Occipital lobe (tissue), 1 donor: ENCODE measurements at regions not wholly inside any gene's neighbourhood (a gene's known extent, or its start where the extent isn't known, plus 50 kb on each side); places are given as distances from the start of the nearest gene placed in this dataset.

ENCODE experiments used
- DNase-seq: peaks from one replicate; lab custom pipeline; 2025; lab: John Stamatoyannopoulos, UW

DNA sequence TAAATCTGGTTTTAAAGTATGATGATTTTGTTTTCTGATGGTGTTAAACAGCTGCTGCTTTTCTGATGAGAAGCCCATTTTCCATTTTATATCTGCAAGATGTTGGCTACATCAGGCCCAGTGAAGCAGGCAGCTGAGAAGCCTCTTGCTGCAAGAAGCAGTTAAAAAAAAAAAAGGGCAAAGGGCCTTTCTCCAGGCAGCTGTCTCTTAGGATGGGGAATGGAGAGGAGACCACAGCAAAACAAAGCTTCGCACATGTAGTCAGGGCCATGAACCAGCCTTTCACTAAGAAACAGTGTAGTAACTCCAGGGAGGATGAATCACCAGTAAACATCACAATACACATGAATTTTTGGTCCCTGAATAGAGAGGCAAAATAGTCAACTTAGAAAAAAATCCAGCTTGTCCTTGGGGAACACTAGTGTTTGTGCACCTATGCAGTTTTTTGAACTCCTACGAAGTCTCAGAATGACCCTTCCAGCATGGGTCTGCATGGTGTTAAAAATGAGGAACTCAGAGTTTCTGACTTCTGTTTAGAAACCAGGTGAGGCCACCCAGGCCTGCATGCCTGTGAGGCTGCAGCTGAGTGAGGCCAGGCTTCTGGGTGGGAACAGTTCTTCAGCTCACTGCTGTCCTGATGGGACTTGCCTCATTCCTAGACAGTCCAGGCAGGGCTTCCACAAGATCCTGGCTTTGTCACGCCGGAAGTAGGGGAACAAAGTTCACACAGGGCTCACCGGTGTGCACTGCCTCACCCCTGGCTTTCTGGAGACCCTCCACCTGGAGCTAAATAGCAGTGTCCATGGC lies 518.7 kb downstream of the MCTP2 start:
- peak; percentile 2 for DNase-seq

DNA sequence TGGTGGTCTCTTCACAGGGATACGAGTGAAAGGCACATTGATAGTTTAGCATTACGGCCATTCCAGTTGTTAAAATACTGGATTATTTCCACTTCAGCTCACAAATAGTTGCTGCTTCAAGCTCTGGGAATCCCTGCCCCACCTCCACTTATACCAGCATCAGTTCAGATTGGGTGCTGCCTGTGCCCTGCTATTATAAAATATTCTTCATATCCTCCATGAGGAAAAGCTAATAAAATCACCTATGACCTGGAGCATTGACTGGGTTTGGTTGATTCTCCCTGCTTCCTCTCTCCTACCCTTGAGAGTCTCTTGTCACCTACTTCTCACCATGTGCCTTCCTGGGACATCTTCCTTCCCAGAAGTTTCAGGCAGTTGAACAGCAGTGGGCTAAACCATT lies 529.0 kb downstream of the MCTP2 start:
- no peak for DNase-seq

DNA sequence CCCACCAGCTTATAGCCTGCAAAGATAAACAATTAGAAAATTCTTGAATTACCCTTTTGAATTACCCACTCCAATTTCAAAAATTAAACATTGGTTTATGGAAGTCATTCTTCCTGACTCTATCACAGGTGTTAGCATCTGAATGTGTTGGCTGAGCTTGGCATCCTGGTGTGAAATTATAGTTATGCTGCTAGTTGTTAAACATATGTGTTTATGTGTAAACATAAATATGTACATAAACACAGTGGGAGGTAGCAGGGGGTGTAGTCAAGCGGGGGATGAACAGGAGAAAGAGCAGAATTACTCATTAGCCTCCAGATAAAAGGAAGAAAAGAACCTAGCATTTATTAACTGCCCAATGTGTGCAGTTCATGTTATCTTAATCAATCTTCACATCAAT lies 530.2 kb downstream of the MCTP2 start:
- DNase-seq = no peak

DNA sequence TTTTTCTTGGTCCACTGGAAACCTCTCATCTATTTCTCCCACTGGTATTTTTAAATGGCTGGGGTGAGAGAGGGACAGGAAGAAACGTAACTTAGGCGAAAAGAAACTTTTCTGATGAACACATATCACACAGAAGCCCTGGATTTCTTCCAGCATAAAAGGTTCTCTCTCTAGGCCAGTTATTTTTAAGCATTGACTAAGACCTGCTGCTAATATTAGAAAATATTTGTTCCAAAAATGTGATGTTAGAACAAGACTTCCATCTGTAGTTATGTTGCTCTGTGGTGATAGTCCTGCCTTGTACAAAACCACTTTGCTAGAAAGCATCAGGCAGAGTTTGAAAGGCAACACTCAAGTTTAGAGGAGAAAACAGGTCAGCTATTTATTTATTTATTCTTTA lies 537.7 kb downstream of the MCTP2 start:
- no peak for DNase-seq

DNA sequence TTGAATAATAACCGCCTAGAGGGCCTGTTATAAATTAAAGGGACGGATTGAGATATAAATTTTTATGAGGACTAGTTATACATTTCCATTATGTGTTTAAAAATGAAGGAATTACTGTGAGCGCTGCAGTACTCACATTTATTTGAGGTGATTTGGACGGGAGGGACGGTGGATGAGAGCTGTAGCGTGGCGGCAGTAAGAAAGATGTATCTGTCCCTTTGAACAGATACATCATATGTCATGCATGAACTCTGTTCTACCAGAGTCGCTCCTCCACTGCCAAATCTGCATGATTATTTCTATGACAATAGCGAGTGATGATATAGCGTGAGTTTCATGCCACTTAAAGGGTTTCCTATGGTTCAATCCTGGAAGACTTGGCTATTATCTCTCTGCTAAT lies 538.8 kb downstream of the MCTP2 start:
- no peak for DNase-seq

DNA sequence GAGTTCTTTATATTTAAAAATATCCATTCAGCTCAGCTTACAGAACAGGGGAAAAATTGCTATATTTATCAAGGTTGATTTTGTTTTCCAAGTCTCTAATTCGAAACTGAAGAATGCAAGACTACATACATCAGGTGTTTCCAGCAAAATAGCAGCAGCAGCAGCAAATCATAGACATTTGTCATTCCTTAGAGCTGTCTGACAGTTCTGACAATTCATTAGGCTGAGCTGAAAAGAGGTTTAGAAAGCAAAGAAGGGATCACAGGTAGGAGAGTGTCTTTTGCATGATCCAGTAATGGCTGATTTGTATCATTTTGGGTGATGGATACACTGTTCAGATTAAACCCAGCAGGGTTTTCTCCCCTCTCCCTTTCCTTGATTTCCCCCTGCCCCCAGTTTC lies 545.7 kb downstream of the MCTP2 start:
- no peak for DNase-seq

DNA sequence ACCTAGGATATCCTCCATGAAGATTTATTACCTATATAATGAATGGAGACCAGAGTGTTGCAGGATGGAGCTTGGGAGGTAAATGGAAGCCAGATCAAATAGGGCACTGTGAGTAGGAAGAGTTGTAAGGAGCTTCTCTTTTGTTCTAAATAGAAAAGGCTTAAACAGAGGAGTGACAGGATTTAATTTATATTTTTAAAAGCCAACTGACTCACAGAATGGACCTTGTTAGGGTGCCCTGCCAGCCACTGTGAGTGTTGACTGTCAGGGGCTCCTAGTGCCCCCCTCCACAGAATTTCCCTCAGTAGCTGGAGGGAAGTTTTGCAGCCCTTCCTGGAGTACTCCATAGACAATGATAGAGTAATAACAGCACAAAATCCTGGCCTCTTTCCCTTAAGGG lies 547.5 kb downstream of the MCTP2 start:
- DNase-seq = no peak

DNA sequence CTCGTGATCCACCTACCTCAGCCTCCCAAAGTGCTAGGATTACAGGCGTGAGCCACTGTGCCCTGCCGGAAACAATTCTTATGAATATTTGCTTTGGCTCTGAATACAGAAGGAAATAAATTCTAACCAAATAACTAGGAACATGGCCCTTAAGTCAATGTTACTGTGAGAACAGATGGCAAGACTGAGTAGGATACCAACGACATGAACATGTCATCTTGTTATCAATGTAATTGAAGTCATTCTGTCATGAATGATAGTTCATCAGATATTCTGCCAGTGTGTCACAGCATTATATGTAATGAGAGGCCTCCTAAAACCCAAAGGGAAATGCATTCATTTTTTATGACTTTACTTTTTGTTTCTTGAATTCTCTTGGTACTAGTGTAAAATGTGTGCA lies 548.8 kb downstream of the MCTP2 start:
- DNase-seq = no peak

DNA sequence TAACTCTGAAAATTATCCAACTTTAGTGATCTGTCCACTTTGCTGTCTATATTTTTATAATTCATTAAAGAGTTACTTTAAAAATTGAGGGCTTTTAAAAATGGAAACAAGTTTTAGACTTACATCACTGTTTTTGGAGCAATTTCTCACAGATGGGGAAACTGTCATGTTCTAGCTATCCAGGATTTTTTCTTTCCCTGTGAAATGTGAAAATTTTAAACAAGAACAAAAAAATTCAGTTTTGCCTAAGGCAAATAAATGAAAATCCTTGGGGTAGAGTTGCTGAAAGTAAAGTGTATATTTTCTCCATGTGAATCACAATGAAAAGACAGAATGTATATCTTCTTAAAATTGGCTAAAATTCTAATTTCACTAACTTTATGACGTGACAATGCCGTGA lies 553.7 kb downstream of the MCTP2 start:
- no peak for DNase-seq

DNA sequence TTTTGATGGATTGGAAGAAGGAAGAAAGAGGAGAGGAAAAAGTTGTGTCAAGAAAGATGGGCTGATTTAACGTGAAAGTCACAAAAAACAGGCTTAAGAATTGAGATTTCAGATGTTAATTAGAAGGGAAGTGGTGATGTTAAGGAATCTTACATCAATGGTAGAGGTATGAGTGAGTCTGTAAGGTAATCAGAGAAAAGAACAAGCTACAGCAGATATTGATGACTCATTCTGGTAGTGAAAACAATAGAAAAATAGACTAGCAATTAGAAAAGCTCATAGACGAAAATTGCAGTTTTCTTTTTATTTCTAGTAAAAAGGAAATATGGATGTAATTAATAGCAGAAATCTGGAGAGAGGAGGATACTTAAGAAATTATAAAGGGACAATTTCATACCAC lies 559.6 kb downstream of the MCTP2 start:
- no peak for DNase-seq

DNA sequence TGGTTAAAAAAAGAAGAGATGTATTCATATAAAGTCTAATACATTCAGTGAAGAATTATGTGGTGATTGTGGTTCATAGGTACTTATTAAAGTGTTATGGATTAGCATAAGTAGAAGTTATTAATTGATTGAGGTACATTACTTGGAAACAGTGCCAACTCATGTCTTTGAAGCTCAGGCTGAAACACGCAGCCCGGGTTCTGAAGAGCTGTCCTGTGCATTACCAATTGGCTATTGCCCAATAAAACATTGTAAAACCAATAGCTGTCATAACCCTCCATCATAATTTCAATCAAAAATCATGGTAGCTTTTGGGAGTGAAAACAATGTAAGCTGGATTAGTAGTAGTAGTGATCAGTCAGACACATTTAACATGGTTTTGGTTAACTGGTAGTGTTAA lies 560.1 kb downstream of the MCTP2 start:
- DNase-seq = no peak

DNA sequence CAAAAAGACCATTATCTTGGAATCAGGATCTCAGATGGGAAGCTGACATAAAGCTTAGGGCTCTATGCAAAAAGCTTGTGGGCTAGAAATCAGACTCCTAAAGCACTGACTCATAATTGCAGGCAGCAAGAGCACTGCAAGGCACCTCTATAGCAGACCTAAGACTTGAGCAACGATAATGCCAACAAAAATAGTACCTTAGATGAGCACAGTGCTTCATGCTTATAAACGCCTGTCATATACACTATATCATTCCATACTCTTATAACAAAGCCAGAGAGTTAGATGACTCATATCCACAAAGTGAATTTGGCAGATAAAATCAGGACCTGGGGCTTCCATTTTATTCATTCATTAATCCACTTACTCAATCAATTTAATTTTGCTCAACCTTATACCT lies 560.8 kb downstream of the MCTP2 start:
- no peak for DNase-seq

DNA sequence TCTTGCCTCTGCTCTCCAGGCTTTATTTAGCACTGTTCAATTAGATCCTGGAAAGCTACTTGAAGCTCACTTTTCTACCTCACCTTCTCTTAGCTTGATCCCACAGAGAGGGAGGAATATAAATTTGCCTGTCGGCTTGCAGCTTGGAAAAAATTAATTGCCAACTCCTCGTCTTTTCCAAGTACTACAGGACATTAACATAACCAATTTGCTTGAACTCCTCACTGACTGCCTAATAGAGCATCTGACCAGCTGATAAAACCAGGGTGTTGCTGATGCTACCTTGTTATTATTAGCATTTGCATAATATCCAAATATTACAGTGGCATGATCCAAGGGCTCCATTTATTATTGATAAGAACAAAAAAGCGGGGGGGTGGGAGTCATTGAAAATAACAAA lies 561.8 kb downstream of the MCTP2 start:
- DNase-seq = no peak

DNA sequence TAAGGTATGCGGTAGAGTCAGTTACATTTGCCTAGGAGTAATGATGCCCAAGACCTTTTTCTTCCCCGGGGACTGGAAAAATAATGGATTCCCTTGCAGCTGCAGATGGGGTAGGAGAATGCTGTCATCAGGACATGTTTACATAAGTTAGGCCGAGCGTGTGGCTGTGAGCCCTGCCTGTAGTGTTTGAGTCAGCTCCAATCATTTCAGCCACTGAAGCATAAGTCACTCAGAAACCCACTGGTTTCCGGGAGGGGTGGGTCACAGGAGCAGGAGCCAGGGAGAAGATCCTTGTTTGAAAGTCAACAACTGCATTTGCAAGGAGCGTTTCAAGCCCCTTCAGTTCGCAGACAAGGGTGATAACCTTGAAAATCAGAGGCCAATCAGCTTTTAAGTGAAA lies 562.3 kb downstream of the MCTP2 start:
- no peak for DNase-seq

DNA sequence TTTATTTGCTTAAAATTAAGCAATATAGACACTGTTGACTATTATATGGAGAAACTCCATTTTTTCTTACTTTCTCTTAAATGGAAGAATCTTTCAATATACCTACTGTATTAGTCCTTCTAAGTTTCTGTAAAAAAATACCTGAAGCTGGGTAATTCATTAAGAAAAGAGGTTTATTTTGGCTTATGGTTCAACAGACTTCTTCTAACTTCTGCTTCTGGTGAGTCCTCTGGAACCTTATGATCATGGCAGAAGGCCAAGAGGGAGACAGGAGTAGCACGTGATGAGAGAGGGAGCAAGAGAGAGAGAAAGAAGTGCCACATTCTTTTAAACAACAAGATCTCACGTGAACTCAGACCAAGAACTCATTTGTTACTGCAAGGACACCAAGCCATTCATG lies 573.3 kb downstream of the MCTP2 start:
- DNase-seq = no peak

DNA sequence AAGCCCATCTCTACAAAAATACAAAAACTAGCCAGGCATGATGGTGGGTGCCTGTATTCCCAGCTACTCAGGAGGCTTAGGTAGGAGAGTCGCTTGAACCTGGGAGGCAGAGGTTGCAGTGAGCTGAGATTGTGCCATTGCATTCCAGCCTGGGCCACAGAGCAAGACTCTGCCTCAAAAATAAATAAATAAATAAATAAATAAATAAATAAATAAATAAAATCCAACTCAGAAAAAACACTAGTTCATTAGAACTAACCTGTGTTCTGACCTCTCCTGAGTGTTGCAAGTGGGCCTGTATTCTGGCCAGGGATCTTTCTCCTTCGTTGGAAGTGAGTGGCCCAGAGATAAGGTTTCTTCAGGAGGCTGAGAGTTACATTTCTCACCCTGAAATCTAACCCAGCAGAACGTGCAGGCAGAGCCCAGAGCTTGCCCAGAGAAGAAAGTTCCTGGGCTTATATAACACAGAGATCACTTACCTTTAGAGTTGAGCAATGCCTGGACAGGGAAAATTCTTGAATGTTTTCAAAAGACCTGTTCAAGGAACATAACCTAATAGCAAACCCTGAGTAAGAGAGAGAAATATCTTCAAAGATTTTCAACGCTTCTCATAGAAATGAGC lies 583.9 kb downstream of the MCTP2 start:
- no peak for DNase-seq

DNA sequence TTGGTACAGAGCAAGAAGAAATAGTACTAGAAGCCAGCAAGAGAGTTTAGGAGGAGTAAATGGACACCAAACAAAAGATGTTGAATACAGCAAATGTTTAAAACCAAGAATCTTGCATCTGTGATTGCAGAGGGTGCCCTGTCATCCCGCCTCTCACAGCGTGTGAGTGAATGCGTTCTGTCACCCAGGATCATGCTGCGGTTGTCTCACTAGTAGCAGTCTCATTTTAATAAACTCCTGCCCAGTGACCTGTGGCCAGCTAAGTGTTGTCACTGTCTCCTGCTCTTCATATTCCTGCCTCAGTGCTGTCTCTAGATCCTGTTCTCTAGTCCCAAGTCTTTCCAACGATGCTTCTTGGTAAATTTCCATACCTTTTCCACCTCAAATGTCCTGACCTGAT lies 584.6 kb downstream of the MCTP2 start:
- no peak for DNase-seq

DNA sequence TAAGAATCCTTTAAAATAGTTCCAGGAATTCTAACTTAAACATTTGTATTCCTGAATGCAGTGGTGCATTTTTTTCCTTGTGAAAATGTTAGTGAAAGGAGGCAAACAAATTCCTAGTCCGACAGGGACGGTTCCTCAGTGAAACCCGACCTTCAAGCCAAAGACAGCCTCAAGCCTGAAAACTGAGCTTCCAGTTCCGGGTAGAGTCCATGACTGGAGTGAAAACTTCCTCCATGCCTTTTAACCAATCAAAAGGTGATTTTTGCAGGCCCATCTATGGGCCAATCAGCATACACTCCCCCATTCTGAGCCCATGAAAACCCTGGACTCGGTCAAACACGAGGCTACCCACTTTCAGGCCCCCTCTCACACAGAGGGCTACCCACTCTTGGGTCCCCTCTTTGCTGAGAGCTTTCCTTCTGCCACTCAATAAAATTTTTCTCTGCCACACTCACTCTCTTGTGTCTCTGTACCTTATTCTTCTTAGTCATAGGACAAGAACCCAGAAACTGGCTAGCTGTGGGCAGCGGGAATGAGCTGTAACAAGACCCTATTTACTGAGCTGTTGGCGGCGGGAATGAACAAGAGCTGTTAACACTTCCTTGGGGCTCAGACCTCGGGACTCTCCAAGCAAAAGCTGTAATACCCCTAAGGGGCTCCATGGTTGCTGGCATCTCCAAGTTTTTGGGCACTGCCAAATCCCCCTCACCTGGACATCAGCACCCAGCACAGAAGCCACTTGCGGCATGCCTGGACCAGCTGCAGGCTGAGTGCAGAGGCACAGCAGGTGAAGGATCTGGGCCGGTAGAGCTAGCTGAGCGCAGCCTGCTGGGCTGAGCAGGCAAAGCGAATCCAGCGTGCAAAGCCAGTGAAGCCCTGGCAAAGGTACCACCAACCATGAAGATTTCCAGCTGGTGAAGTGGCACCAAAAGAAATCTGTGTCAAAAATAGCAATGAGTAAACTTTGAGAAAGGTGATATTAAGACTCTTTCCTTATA lies 598.8 kb downstream of the MCTP2 start:
- DNase-seq = no peak

DNA sequence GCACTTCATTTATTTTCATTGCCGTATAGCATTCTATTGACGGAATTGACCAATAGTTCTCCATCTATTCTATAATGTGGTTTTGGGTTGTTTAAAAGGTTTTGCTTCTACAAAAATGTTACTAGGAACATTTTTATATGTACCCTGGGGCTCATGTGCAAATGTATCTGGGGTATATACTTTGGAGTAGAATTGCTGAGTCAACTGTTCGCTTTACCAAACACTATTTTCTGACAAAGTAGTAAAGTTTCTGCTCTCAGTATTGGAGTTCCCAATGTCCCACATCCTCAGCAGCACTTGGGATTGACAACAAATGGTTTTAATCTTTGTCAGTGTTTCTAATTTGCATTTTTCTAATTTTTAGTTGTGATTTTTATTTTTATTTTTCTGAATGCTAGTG lies 602.6 kb downstream of the MCTP2 start:
- DNase-seq = no peak

DNA sequence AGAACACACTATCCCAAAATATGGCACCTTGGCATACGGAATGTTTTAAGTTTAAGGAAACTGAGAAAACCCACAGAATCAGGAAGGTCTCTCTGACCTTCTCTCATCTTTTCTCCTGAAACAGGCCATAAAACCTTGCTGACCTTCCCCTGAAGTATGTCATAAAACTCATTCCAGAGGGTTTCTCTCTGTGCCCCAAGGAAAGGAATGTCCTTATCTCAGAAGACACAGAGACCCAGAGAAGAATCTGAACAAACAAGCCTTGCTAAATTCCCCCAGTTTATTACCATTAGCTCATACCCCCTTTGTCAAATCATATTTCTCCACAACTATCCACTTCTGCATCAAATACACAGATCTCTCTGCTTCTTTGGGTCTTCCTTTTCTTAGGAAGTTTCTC lies 603.1 kb downstream of the MCTP2 start:
- no peak for DNase-seq

DNA sequence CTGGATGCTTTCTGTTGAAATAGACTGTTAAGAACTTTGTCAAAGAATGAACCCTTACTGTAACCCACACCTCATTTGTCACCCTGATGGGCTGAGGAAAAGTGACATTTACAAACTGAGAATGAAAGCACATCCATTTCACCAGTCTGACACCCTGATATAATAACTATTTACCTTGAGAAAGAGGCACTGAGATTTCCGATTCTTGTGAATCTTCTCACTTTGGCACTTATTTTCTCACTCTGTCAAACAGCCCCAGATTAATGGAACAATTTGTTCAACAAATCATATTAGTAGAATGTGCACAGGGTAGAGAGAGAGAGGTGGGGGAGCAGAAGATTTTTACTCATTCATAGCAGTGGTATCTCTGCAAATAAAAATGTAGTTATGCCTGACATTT lies 606.9 kb downstream of the MCTP2 start:
- DNase-seq = no peak
